ENCODE measurements at regions not wholly inside any gene's neighbourhood (a gene's known extent, or its start where the extent isn't known, plus 50 kb on each side); places are given as distances from the start of the nearest gene placed in this dataset.

GRCh38 chr16:82323171-82323570 is 153.1 kb upstream of the MPHOSPH6 start:
- H3K9ac ChIP-seq: no peak overlapping the region
- TF ChIP-seq FOXJ3 (CRISPR knock-in tag; IDR thresholded peaks at IDR 0.05): no peak
- TF ChIP-seq, protein P1, sequence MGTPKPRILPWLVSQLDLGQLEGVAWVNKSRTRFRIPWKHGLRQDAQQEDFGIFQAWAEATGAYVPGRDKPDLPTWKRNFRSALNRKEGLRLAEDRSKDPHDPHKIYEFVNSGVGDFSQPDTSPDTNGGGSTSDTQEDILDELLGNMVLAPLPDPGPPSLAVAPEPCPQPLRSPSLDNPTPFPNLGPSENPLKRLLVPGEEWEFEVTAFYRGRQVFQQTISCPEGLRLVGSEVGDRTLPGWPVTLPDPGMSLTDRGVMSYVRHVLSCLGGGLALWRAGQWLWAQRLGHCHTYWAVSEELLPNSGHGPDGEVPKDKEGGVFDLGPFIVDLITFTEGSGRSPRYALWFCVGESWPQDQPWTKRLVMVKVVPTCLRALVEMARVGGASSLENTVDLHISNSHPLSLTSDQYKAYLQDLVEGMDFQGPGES (IDR thresholded peaks at IDR 0.05; ENCODE audit: low read depth, low read length): no peak
- TF ChIP-seq TEAD4 (IDR thresholded peaks at IDR 0.05; ENCODE audit: borderline replicate concordance, insufficient read depth): no peak
- no peak for TF ChIP-seq MEF2A (IDR thresholded peaks at IDR 0.05; ENCODE audit: borderline replicate concordance, low read depth)
- TF ChIP-seq EZH2phosphoT487 (IDR thresholded peaks at IDR 0.05; ENCODE audit: borderline replicate concordance, low read depth): no peak
- TF ChIP-seq USF1 (IDR thresholded peaks at IDR 0.05; ENCODE audit: borderline replicate concordance, low read depth): no peak
- no peaks in the 10 kb centered on the region for H3K27me3 ChIP-seq (ENCODE audit: insufficient read depth)
- H3K36me3 ChIP-seq (replicated peaks in 1 of 2; ENCODE audit: control insufficient read depth in 1 of 2, insufficient read depth in 2 of 2, low read length in 1 of 2): no peaks in the 10 kb centered on the region
- H3K9me2 ChIP-seq: no peaks in the 10 kb centered on the region
- no peak for DNase-seq
- H4K20me1 ChIP-seq (ENCODE audit: insufficient read depth): no peaks in the 10 kb centered on the region
- WGBS (ENCODE audit: low lambda C conversion rate): 58% methylated on average over 2 of the region's 2 CpGs
- no peaks in the 10 kb centered on the region for H3K79me2 ChIP-seq (ENCODE audit: insufficient read depth)
- H3K4me3 ChIP-seq (ENCODE audit: low read depth in 2 of 2, low read length in 1 of 2): no peak overlapping the region
- no peaks in the 10 kb centered on the region; the same call in 1 of the 2 replicates for H3K9me3 ChIP-seq
- H3K4me1 ChIP-seq (ENCODE audit: control insufficient read depth in 1 of 2, insufficient read depth in 2 of 2, low read depth in 1 of 2, low read length in 1 of 2): no peaks in the 10 kb centered on the region
- no peaks in the 10 kb centered on the region for H3F3A ChIP-seq (replicated peaks; ENCODE audit: insufficient read depth)
- H2AFZ ChIP-seq (ENCODE audit: low read depth): no peak overlapping the region
- ChIA-PET POLR2A (no interaction called here), CTCF (no interaction called here)
- no peak overlapping the region for H3K27ac ChIP-seq (ENCODE audit: low read depth in 2 of 2, low read length in 1 of 2)
- no peak overlapping the region for H3K4me2 ChIP-seq

DNA sequence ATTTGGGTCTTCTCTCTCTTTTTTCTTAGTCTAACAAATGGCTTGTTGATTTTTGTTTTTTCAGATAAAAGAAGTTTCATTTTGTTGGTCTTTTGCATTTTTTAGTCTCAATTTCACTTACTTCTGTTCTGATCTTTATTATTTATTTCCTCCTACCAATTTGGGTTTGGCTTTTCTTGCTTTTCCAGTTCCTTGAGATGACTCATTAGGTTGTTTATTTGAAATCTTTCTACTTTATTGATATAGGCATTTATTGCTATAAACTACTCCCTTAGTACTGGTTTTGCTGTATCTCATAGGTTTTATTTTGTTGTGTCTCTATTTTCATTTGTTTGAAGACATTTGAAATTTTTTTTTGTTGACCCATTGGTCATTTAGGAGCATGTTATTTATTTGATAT is 152.2 kb upstream of the MPHOSPH6 start:
- Histone ChIP-seq H3K27ac (ENCODE audit: low read depth in 2 of 2, low read length in 1 of 2) (no peak overlapping the region), H4K20me1 (ENCODE audit: insufficient read depth) (no peaks in the 10 kb centered on the region), H2AFZ (ENCODE audit: low read depth) (no peak overlapping the region), H3K9me3 (no peaks in the 10 kb centered on the region; the same call in 1 of the 2 replicates), H3K79me2 (ENCODE audit: insufficient read depth) (no peaks in the 10 kb centered on the region), H3K27me3 (ENCODE audit: insufficient read depth) (no peaks in the 10 kb centered on the region), H3K4me3 (ENCODE audit: low read depth in 2 of 2, low read length in 1 of 2) (no peak overlapping the region), H3K4me1 (ENCODE audit: control insufficient read depth in 1 of 2, insufficient read depth in 2 of 2, low read depth in 1 of 2, low read length in 1 of 2) (no peaks in the 10 kb centered on the region), H3F3A (replicated peaks; ENCODE audit: insufficient read depth) (no peaks in the 10 kb centered on the region), H3K9ac (no peak overlapping the region), H3K36me3 (replicated peaks in 1 of 2; ENCODE audit: control insufficient read depth in 1 of 2, insufficient read depth in 2 of 2, low read length in 1 of 2) (no peaks in the 10 kb centered on the region), H3K9me2 (no peaks in the 10 kb centered on the region), H3K4me2 (no peak overlapping the region)
- POLR2A ChIA-PET: no interaction called here
- TF ChIP-seq RAD21 (IDR thresholded peaks at IDR 0.05; ENCODE audit: low read length) (no peak), USF2 (IDR thresholded peaks at IDR 0.05; ENCODE audit: borderline replicate concordance, low read depth, low read length) (no peak), FOXJ3 (CRISPR knock-in tag; IDR thresholded peaks at IDR 0.05) (no peak), NRF1 (IDR thresholded peaks at IDR 0.05; ENCODE audit: low read depth, low read length) (no peak), GABPA (IDR thresholded peaks at IDR 0.05; ENCODE audit: low read depth) (no peak)
- CTCF ChIA-PET: no interaction called here
- no peak for DNase-seq

All from SK-N-SH (cell line).